ENCODE measurements at regions not wholly inside any gene's neighbourhood (a gene's known extent, or its start where the extent isn't known, plus 50 kb on each side); places are given as distances from the start of the nearest gene placed in this dataset.

DNA sequence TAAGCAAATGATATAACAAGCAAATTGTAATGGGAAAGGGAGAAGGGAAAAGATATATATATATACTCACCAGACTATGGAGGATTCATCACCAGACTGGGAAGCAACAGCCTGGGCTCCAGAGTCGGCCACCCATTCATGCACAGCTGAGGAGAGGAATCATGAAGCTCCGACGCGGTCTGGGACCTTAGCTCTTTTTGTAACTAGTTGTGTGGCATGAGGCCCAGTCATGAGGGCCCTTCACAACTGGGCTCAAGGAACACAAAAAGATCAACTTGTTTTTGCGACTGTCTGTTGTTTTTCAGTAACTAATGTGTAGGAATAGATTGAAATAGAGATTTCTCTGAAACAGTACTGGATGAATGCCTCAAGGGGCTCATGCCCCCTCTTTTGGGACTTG, 911.2 kb downstream of the TYW1 start:
- TF ChIP-seq EZH2 (IDR thresholded peaks at IDR 0.05; ENCODE audit: insufficient read depth, poor library complexity, severe bottlenecking) (no peak), EZH2phosphoT487 (IDR thresholded peaks at IDR 0.05; ENCODE audit: insufficient read depth, low read depth) (no peak)

Data from GM23248 (cell line).